HepG2 (cell line): ENCODE measurements at regions not wholly inside any gene's neighbourhood (a gene's known extent, or its start where the extent isn't known, plus 50 kb on each side); places are given as distances from the start of the nearest gene placed in this dataset.
A peak's percentile ranks its signal among the peaks of the same experiment; 100 is the strongest.

Experiments used
- BCL6 ChIP-seq: IDR thresholded peaks from 2 replicates; pipeline ENCODE4 v1.6.1; 2016; ENCODE audit warnings: missing genetic modification reagents, missing compliant biosample characterization
- CBFB ChIP-seq: sonication (generic); formaldehyde crosslinking; IDR thresholded peaks from 2 replicates; pipeline ENCODE4 v1.4.0; 2020; ENCODE audit warnings: missing genetic modification reagents
- DRAP1 ChIP-seq: IDR thresholded peaks from 2 replicates; pipeline ENCODE4 v1.6.1; 2016; ENCODE audit warnings: missing genetic modification reagents, missing compliant biosample characterization
- GLI4 ChIP-seq: sonication (generic); formaldehyde crosslinking; IDR thresholded peaks from 2 replicates; pipeline ENCODE4 v1.5.1; 2020; ENCODE audit warnings: missing genetic modification reagents, mild to moderate bottlenecking, moderate library complexity, borderline replicate concordance
- PBX3 ChIP-seq: sonication (generic); formaldehyde crosslinking; IDR thresholded peaks from 2 replicates; pipeline ENCODE4 v1.8.1; 2023; ENCODE audit warnings: missing genetic modification reagents, inconsistent platforms, borderline replicate concordance
- PHF20 ChIP-seq: sonication (generic); formaldehyde crosslinking; IDR thresholded peaks from 2 replicates; pipeline ENCODE4 v1.5.0; 2020; ENCODE audit warnings: mild to moderate bottlenecking, missing genetic modification reagents
- PRDM4 ChIP-seq: sonication (generic); formaldehyde crosslinking; IDR thresholded peaks from 2 replicates; pipeline ENCODE4 v1.9.0; 2021; ENCODE audit warnings: missing genetic modification reagents, borderline replicate concordance
- SIX1 ChIP-seq: sonication (generic); formaldehyde crosslinking; IDR thresholded peaks from 2 replicates; pipeline ENCODE4 v1.4.0; 2020; ENCODE audit warnings: missing genetic modification reagents, borderline replicate concordance
- THAP11 ChIP-seq: IDR thresholded peaks from 2 replicates; pipeline ENCODE4 v1.6.1; 2016; ENCODE audit warnings: missing biosample characterization, missing genetic modification reagents
- U2AF2 ChIP-seq: fragments of 200-400 bp; formaldehyde crosslinking; IDR thresholded peaks from 2 replicates; pipeline ENCODE4 v1.6.1; 2017; ENCODE audit warnings: low read depth, mild to moderate bottlenecking, low read length
- ZBTB4 ChIP-seq: sonication (generic); formaldehyde crosslinking; IDR thresholded peaks from 2 replicates; pipeline ENCODE4 v1.4.0; 2020; ENCODE audit warnings: missing genetic modification reagents, mild to moderate bottlenecking, borderline replicate concordance
- ZBTB7A ChIP-seq: sonication (generic); formaldehyde crosslinking; IDR thresholded peaks from 2 replicates; pipeline ENCODE4 v1.8.0; 2022; ENCODE audit warnings: mild to moderate bottlenecking, missing genetic modification reagents
- ZFY ChIP-seq: sonication (generic); formaldehyde crosslinking; IDR thresholded peaks from 2 replicates; pipeline ENCODE4 v1.4.0; 2020; ENCODE audit warnings: missing genetic modification reagents
- ZNF563 ChIP-seq: sonication (generic); formaldehyde crosslinking; IDR thresholded peaks from 2 replicates; pipeline ENCODE4 v1.8.0; 2022; ENCODE audit warnings: mild to moderate bottlenecking, moderate library complexity, missing genetic modification reagents
- ZNF605 ChIP-seq: sonication (generic); formaldehyde crosslinking; IDR thresholded peaks from 2 replicates; pipeline ENCODE4 v1.8.0; 2022; ENCODE audit warnings: mild to moderate bottlenecking, missing genetic modification reagents
- ZNF652 ChIP-seq: IDR thresholded peaks from 2 replicates; pipeline ENCODE4 v1.6.1; 2016; ENCODE audit warnings: low read depth, borderline replicate concordance
- TF ChIP-seq, protein P1 (sequence below): IDR thresholded peaks from 2 replicates; pipeline ENCODE4 v1.6.1; 2016; ENCODE audit warnings: missing compliant biosample characterization, missing genetic modification reagents, borderline replicate concordance
- TF ChIP-seq, protein P2 (sequence below): sonication (generic); formaldehyde crosslinking; IDR thresholded peaks from 2 replicates; pipeline ENCODE4 v1.4.0; 2020; ENCODE audit warnings: mild to moderate bottlenecking, low read depth, missing genetic modification reagents

GRCh38 chr7:25949736-25950487 lies 202.1 kb upstream of the NFE2L3 start (continued):
- no peak for TF ChIP-seq PBX3 (CRISPR knock-in tag)
- no peak for TF ChIP-seq ZBTB4 (CRISPR knock-in tag)
- TF ChIP-seq PRDM4 (CRISPR knock-in tag), result no peak
- no peak for TF ChIP-seq ZBTB7A (CRISPR knock-in tag)
- TF ChIP-seq, protein P1, sequence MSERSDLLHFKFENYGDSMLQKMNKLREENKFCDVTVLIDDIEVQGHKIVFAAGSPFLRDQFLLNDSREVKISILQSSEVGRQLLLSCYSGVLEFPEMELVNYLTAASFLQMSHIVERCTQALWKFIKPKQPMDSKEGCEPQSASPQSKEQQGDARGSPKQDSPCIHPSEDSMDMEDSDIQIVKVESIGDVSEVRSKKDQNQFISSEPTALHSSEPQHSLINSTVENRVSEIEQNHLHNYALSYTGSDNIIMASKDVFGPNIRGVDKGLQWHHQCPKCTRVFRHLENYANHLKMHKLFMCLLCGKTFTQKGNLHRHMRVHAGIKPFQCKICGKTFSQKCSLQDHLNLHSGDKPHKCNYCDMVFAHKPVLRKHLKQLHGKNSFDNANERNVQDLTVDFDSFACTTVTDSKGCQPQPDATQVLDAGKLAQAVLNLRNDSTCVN (CRISPR knock-in tag), result no peak
- no peak for TF ChIP-seq CBFB
- TF ChIP-seq PHF20, result 0 out of 2 replicates have a peak, but pooled peaks have one; percentile 29
- peak; percentile 60 for TF ChIP-seq ZFY (CRISPR knock-in tag)
- TF ChIP-seq GLI4, result no peak
- 0 out of 2 replicates have a peak, but pooled peaks have one; percentile 23 for TF ChIP-seq SIX1 (CRISPR knock-in tag)
- TF ChIP-seq, protein P2, sequence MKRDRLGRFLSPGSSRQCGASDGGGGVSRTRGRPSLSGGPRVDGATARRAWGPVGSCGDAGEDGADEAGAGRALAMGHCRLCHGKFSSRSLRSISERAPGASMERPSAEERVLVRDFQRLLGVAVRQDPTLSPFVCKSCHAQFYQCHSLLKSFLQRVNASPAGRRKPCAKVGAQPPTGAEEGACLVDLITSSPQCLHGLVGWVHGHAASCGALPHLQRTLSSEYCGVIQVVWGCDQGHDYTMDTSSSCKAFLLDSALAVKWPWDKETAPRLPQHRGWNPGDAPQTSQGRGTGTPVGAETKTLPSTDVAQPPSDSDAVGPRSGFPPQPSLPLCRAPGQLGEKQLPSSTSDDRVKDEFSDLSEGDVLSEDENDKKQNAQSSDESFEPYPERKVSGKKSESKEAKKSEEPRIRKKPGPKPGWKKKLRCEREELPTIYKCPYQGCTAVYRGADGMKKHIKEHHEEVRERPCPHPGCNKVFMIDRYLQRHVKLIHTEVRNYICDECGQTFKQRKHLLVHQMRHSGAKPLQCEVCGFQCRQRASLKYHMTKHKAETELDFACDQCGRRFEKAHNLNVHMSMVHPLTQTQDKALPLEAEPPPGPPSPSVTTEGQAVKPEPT (CRISPR knock-in tag), result no peak
- TF ChIP-seq U2AF2, result no peak
- TF ChIP-seq ZNF563 (CRISPR knock-in tag), result peak; percentile 49; the same call in 1 of the 2 replicates
- peak; percentile 90 for TF ChIP-seq ZNF652 (CRISPR knock-in tag)
- TF ChIP-seq DRAP1 (CRISPR knock-in tag), result 0 out of 2 replicates have a peak, but pooled peaks have one; percentile 36
- peak; percentile 21; the same call in 1 of the 2 replicates for TF ChIP-seq THAP11
- peak; percentile 53; the same call in 1 of the 2 replicates for TF ChIP-seq ZNF605 (CRISPR knock-in tag)
- 0 out of 2 replicates have a peak, but pooled peaks have one; percentile 17 for TF ChIP-seq BCL6 (CRISPR knock-in tag)
